ENCODE measurements at regions not wholly inside any gene's neighbourhood (a gene's known extent, or its start where the extent isn't known, plus 50 kb on each side); places are given as distances from the start of the nearest gene placed in this dataset.

DNA sequence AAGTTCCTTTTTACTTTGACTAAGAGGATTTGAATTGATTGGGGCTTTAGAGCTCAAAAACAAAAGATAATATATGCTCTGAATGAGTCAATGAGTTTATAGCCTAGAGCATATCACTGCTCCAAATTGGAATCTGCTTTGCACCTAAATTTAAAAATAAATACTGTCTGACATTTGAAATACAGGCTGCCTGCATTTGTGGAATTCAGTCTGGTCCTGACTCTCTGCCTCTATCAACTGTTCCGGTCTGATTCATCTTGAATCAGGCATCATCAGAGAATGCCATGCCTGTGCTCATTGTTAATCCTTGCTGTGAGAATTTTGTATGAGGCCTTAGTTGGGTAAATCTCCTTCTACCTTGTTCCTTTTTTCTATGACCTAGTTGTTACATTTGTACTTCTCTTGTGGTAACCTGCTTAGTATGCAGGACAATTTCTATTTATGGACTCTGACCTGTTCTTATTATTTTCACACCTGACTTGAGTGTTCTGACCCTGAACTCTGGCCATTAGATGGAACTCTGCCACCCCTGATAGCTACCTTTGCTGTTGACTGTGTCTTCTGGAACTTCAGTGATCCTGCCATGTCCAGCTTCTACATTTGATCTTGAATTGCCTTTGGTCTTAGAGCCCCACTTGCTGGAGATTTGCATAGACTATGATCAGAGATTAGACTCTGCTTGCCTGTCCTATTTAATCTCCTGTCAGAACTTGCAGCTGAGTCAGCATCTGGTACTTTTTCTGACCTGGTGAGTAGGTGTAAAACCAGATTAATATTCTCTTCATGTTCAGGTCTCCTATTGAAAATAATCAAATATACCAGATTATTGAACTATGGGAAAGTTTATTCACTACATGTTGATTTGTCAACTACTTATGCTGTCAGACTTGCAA, 442.7 kb upstream of the HS3ST5 start:
- H3K36me3 Mint-ChIP-seq (ENCODE audit: low read depth, unreplicated experiment), result peaks cover 3% of the 10 kb centered on the region
- H3K4me1 Mint-ChIP-seq (ENCODE audit: unreplicated experiment), result no peaks in the 10 kb centered on the region
- DNase-seq (ENCODE audit: low spot score), result no peak
- no peak overlapping the region for H3K27ac Mint-ChIP-seq (ENCODE audit: unreplicated experiment)
- TF ChIP-seq, protein P1, sequence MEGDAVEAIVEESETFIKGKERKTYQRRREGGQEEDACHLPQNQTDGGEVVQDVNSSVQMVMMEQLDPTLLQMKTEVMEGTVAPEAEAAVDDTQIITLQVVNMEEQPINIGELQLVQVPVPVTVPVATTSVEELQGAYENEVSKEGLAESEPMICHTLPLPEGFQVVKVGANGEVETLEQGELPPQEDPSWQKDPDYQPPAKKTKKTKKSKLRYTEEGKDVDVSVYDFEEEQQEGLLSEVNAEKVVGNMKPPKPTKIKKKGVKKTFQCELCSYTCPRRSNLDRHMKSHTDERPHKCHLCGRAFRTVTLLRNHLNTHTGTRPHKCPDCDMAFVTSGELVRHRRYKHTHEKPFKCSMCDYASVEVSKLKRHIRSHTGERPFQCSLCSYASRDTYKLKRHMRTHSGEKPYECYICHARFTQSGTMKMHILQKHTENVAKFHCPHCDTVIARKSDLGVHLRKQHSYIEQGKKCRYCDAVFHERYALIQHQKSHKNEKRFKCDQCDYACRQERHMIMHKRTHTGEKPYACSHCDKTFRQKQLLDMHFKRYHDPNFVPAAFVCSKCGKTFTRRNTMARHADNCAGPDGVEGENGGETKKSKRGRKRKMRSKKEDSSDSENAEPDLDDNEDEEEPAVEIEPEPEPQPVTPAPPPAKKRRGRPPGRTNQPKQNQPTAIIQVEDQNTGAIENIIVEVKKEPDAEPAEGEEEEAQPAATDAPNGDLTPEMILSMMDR (IDR thresholded peaks at IDR 0.05; ENCODE audit: unreplicated experiment), result no peak
- H3K27me3 Mint-ChIP-seq (ENCODE audit: unreplicated experiment), result no peaks in the 10 kb centered on the region
- H3K4me3 Mint-ChIP-seq (ENCODE audit: unreplicated experiment), result no peak overlapping the region
- H3K9me3 Mint-ChIP-seq (ENCODE audit: unreplicated experiment), result no peaks in the 10 kb centered on the region

DNA sequence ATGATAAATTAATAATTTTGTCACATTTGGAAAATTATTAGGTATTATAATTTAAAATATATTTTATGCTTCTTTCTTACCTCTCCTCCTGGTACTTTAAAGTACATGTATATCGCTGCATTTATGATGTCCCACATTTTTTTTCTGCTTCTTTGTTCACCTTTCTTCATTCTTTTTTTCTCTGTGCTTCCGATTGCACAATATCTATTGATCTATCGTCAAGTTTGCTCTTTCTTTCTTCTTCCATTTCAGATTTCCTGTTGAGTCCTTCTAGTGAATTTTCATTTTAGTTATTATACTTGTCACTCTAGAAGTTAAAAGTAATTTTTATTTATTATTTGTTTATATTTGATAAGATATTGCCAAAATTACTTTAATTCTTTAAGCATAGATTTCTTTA, 441.0 kb upstream of the HS3ST5 start:
- H3K9me3 Mint-ChIP-seq (ENCODE audit: unreplicated experiment), result no peaks in the 10 kb centered on the region
- peaks cover 3% of the 10 kb centered on the region for H3K36me3 Mint-ChIP-seq (ENCODE audit: low read depth, unreplicated experiment)
- DNase-seq (ENCODE audit: low spot score), result no peak
- no peaks in the 10 kb centered on the region for H3K4me1 Mint-ChIP-seq (ENCODE audit: unreplicated experiment)
- no peak overlapping the region for H3K27ac Mint-ChIP-seq (ENCODE audit: unreplicated experiment)
- H3K27me3 Mint-ChIP-seq (ENCODE audit: unreplicated experiment), result no peaks in the 10 kb centered on the region
- TF ChIP-seq, protein P1 (IDR thresholded peaks at IDR 0.05; ENCODE audit: unreplicated experiment), result no peak
- H3K4me3 Mint-ChIP-seq (ENCODE audit: unreplicated experiment), result no peak overlapping the region

DNA sequence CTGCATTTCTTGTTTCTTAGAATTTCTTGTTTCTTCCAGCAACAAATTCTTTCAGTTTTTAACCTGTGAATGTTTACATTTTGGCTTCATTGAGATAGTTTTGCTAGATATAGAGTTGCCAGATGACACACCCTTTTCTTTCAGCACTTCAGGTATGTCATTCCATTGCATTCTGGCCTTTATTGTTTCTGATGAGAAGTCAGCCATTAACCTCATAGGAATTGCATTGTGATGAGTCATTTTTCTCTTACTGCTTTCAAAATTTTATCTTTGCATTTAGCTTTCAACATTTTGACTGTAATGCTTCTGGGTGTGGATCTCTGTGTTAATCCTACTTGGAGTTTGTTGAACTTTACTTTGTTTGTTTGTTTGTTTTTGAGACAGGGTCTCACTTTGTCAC, 440.3 kb upstream of the HS3ST5 start:
- H3K36me3 Mint-ChIP-seq (ENCODE audit: low read depth, unreplicated experiment), result peaks cover 3% of the 10 kb centered on the region

DNA sequence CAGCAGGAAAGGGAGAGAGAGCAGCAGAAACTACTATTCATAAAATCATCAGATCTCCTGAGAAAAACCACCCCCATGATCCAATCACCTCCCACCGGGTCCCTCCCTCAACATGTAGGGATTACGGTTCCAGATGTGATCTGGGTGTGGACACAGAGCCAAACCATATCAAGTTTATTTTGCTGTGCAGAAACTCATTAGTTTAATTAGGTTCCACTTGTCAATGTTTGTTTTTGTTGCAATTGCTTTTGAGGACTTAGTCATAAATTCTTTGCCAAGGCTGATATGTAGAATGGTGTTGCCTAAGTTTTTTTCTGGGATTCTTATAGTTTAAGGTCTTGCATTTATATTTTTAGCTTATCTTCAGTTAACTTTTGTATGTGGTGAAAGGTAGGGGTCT, 422.0 kb upstream of the HS3ST5 start:
- H3K27ac Mint-ChIP-seq (ENCODE audit: unreplicated experiment), result no peak overlapping the region
- no peak overlapping the region for H3K4me3 Mint-ChIP-seq (ENCODE audit: unreplicated experiment)
- TF ChIP-seq, protein P1 (IDR thresholded peaks at IDR 0.05; ENCODE audit: unreplicated experiment), result no peak
- DNase-seq (ENCODE audit: low spot score), result no peak
- no peaks in the 10 kb centered on the region for H3K4me1 Mint-ChIP-seq (ENCODE audit: unreplicated experiment)
- H3K9me3 Mint-ChIP-seq (ENCODE audit: unreplicated experiment), result no peaks in the 10 kb centered on the region
- H3K36me3 Mint-ChIP-seq (ENCODE audit: low read depth, unreplicated experiment), result no peaks in the 10 kb centered on the region
- H3K27me3 Mint-ChIP-seq (ENCODE audit: unreplicated experiment), result peaks cover 7% of the 10 kb centered on the region

More for the DNA sequence above, 440.3 kb upstream of the HS3ST5 start:
- Mint-ChIP-seq H3K4me1 (ENCODE audit: unreplicated experiment) (no peaks in the 10 kb centered on the region), H3K9me3 (ENCODE audit: unreplicated experiment) (no peaks in the 10 kb centered on the region), H3K4me3 (ENCODE audit: unreplicated experiment) (no peak overlapping the region), H3K27ac (ENCODE audit: unreplicated experiment) (no peak overlapping the region), H3K27me3 (ENCODE audit: unreplicated experiment) (no peaks in the 10 kb centered on the region)
- TF ChIP-seq, protein P1 (IDR thresholded peaks at IDR 0.05; ENCODE audit: unreplicated experiment), result no peak
- no peak for DNase-seq (ENCODE audit: low spot score)

DNA sequence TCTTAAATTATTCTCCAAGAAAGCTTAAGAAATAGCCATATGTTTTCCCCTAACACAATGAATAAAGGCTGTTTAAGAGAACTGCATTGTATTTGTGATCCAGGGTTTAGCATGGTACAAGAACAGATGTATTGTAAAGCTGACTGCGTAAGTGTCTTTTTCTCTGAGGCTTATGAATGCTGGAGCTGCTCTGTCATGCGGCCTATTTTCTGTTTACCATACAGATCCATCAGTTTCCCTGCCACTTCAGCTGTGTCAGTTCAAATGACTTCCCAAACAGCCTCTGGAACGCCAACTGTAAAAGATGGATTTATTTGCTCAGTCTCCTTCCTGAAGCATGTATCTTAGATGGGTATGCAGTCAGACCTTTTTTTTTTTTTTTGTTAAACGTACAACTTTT, 419.3 kb upstream of the HS3ST5 start:
- no peak overlapping the region for H3K4me3 Mint-ChIP-seq (ENCODE audit: unreplicated experiment)
- H3K27ac Mint-ChIP-seq (ENCODE audit: unreplicated experiment), result no peak overlapping the region
- no peaks in the 10 kb centered on the region for H3K36me3 Mint-ChIP-seq (ENCODE audit: low read depth, unreplicated experiment)
- TF ChIP-seq, protein P1 (IDR thresholded peaks at IDR 0.05; ENCODE audit: unreplicated experiment), result no peak
- no peaks in the 10 kb centered on the region for H3K9me3 Mint-ChIP-seq (ENCODE audit: unreplicated experiment)
- no peak for DNase-seq (ENCODE audit: low spot score)
- peaks cover 8% of the 10 kb centered on the region for H3K4me1 Mint-ChIP-seq (ENCODE audit: unreplicated experiment)
- H3K27me3 Mint-ChIP-seq (ENCODE audit: unreplicated experiment), result peaks cover 9% of the 10 kb centered on the region

Measured in endothelial cell (in vitro differentiated cells).